ENCODE measurements at regions not wholly inside any gene's neighbourhood (a gene's known extent, or its start where the extent isn't known, plus 50 kb on each side); places are given as distances from the start of the nearest gene placed in this dataset.

DNA sequence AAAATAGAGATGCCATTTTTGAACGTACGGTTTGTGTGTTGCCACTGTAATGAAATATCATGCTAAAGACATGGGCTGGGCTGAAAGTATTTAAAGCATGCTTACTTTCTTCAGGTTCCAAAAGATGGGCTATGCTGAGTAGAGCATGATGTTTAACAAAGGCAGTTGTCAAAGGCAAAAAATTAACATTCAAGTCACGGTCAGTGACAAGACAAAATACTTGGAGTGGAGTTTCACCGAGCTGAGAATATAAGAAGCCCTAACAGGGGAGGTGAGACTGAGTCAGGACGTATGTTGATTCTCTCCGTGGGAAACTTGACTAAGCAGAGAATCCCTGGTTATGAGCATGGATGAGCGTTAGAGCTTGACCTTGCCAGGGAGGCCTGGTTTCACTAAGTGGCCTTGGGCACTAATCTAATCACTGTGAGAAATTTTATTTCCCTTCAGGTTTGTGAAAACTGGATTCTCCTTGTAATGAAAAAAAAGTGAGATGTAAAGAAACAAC lies 218.2 kb upstream of the ADAMTS9 start:
- no peak for DNase-seq

DNA sequence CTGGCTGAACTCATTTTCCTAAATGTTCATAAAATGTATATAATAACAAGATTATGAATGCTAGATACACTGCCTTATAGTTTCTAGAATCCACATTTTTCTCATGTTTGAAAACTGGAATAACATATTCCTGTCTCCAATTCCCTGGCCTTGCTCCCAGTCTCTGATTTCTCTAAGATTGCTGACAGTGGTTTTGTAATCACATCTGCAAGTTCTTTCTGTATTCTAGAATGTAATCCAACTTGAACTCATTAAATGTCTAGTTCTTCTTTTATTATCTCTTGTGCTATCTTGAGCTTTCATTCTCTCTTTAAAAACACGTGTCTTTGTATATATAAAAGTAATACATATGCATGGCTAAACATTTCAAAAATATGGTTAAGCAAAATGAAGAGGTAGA lies 215.2 kb upstream of the ADAMTS9 start:
- no peak for DNase-seq

DNA sequence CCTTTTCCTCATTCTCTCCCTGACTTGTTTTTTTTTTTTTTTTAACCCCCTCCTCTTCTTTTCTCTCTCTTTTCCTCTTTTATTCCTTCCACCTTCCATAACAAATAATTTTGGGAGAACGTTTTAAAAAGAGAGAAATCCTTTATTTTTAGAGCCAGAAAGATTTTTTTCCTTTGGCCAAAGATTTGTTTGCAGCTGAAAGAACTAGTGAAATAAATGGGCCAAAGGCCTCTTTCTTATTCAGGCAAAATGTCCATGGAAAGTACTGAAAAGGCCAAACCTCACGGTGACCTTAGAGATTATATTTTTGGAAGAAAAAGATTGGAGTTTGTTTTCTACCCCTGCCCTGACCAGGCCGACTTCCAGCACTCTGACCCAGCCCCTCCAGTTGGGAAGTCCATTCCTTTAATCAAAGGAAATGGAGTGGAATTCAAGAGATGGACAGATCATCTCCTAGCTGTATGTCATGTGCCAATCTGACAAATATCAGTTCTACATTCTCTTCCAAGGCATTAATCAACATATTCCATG lies 214.3 kb upstream of the ADAMTS9 start:
- DNase-seq: no peak

DNA sequence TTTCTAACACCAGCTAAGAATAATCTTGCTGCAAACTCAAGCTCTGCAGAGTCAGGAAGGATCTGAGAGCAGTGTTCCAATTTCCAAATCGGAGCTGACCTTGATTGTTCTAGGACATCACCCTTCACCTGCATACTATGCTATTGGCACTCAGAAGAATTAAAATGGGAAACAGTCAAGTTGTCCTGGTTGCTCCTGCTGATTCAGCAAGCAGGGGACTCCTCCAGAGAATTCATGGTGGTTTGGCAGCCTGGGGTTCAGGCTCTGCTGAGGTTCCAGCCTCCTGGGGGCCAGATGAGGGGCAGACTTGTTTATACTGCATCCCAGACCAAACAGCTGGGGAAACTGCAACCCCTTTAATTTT lies 213.7 kb upstream of the ADAMTS9 start:
- no peak for DNase-seq

DNA sequence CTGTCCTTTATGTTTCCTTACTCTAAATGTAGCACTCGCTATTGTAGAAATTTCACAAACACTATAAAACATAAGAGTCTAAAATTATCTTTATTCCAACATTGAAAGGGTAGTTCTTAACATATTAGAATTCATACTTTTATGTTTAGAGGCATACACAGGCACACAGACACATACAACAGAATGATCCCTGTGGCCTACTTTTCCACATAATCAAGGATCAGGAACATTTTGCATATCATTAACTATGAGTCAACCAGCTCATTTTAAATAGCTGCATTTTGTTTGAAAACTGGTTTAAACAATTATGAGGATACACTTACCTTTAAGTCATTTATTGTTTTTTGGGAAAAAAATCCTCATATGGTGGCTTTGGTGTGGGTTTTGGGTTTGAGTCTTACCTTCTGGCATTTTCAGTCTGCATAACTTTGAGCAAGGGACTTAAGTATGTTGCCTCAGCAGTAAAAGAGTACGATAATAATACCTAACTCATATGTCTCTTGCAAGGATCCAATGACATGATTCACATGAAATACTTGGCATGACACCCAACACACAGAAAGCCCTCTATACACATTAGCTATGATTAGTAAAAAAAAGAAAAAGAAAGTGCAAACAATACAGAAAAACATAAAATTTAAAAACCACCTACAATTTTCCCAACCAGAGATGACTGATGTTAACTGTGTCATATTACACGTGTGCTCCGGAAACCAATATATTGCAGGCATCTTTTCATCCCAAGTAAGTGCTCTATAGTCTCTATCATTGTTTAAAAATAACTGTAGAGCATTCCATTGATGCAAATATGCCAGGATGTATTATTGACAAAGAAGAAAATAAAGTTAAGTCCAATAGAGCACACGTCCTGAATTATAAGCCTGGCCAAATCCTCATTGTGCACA lies 213.1 kb upstream of the ADAMTS9 start:
- DNase-seq: no peak

DNA sequence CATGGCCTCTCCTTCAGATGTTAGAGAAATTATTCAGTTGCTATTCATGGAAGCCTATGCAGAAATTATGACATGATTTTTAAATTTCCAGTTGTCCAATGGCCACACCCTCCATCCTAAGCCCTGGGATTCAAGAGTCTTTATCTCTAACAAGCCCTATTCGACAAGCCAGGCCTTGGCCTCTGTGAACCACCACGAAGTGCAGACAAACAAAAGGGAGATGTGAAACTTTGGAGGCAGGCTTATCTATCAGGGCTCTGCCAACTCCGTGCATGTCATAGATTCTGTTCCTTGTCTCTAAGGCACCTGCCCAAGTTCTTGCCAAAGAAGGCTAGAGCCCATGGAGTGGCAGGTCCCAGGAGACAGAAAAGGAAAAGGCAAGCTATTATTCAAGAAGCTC lies 212.4 kb upstream of the ADAMTS9 start:
- DNase-seq: no peak

DNA sequence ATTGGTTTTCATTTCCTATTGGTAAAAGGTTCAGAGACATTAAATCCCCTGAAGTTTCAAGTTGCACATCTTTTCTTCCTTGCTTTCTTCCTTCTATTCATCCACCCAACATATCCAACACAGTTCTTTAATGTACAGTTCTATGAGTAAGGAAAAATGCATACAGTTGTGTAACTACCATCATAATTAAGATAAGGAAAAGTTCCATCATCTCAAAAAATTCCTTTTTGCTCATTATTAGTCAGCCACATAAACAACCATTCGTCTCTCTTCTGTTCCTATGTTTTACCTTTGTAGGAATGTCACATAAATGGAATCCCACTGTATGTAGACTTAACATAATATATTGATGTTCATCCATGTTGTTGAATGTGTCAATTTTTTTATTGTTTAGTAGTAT lies 211.1 kb upstream of the ADAMTS9 start:
- no peak for DNase-seq

DNA sequence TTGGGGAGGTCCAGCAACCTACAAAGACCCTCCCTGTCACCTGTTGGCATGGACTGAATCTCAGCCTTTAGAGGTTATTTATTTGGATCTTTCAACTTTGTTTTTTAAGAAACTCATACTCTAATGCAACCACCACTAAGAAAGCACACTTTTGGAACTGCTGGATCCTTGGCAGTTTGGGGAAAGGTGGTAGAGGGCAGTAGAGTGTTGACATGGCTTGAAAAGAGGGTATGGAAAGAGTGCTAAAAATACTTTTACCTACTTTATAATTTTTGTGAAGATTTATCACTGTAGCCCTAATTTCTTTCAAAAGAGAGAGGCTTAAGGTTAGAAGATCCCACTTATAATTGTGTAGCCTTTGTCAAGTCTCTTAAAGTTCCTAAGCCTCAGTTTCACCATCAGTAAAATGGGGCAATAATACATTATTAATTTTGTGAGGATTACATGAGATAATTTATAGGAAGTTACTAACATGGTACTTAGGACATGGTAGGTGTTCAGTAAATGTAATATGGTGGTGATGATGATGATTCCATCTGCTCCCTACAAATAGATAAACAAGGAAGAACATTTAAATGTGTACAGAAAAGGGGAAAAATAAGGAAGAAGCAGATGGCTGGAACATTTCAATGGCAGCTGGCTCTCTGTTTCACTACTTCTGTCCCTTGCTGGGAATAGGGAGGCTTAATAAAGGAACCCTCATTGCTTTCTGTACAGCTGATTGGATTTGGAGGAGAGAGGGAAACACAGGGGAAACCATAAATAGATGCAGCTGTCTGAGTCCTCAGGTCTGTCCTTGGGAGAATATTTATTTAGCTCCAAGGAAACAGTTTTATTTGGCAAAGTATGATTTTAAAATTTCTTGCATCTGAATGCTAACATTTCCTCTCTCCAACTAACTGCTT lies 208.4 kb upstream of the ADAMTS9 start:
- no peak for DNase-seq

DNA sequence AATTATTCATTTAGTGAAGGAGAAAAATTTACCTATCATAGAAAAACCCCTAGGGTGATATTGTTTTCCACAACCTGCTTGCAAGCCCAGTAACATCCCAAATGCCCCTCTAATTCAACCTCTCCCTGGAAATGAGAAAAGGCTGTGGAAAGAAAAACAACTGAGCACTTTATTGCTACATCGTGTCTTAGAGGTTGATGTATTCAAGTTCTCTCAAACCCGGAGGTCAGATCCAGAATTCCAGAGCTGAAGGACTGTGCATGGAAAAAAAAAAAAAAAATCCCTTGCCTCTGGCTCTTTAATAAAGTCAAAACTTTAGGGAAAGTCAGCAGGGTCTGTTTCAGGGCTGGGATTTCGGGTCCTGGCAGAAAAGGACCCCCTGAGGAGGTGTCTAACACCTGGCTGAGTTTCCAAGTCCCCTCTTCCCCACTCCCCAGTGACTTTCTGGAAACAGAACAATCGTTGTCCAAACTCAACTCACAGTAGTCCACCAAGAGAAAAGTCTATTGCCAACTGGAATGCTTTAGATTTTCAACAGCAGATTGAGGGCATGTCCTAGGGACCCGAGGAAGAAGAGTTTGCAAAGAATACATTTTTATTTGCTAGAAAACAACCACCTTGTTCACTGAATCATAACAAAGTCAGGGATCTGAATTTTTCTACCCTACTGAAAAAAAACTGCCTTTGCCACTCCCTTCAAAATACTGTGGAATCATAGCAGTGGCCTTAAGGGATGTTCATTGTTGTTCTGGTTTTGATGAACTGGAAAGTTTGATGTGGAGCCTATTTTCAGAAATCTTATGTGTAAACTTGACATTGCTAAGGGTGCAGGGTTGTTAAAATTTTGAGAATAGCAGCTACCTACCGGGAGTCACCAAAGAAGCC lies 207.5 kb upstream of the ADAMTS9 start:
- no peak for DNase-seq

DNA sequence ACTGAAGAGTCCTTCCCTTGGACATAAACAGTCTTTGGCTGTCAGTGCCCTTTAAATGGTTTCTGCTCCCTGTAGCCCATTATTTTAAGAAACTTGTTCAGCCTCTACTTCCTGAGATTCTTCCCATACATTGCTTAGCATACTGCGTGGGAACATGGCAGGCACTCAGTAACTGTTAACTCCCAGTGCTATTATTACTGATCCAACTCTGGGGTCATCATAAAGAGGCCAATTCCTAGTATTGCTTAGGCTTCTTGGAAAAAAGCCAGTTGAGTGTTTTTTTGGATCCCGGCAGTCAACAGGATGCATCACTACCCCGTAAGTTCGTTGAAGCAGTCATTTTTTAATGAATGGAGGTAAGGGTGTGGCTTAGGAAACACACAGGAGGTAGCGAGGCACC lies 206.2 kb upstream of the ADAMTS9 start:
- DNase-seq: no peak

DNA sequence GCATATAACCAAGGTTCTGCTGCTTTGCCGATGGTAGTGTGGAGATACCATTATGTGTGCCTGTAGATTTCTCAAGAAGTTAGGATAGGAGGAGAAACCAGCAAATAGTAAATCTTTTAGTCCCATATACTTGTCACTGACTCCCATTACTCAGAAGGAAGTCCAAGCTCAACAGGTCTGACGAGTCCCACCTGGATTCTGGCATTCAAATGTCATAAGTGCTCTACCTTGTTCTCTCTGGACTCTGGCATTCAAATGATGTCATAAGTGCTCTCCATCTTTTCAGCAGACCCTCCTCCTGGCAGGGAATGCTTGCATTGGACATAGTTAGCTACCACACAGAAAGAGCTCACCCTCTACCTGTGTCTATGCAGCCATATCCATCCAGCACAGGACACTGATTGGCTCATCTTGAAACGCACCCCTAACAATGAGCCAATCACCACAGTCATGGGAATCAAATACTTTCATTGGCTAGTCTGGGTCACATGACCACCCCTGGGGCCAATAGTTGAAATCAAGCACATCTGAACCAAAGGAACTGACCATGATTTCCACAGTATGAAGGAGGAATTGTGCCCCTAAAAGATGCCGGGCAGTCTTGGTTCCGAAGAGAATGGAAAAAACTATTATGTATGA lies 205.0 kb upstream of the ADAMTS9 start:
- no peak for DNase-seq

DNA sequence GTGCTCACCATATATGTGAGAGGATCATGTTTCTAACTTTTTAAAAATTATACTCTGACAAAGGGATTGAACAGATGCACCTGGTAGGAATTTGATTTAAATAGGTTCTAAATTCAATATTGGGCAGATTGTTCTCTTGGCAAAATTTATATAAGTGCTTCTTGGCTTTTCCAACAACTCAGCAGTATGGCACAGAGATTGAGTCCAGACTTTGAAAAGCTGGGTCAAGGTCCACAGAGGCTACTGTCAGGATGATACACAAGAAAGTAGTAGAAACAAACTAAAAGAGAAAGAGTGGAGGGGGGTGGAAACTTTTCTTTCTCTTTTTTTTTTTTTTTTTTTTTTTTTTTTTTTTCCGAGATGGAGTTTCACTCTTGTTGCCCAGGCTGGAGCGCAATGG lies 203.2 kb upstream of the ADAMTS9 start:
- DNase-seq: no peak

DNA sequence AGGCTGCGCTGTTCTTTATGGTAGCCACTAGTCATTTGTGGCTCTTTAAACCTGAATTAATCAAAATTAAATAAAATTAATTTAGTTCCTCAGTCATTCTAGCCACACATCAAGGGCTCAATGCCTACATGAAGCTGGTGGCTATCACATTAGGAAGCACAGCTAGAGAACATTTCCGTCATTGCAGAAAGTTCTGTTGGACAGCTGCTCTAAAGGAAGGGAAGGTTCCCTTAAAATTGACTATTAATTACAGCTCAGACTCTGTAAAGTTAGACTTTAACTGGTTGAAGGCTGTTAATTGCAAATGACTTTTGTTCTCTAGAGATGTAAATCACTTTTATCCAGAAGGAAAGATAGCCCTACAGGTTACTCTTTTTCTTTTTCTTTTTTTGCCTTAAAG lies 202.7 kb upstream of the ADAMTS9 start:
- no peak for DNase-seq

DNA sequence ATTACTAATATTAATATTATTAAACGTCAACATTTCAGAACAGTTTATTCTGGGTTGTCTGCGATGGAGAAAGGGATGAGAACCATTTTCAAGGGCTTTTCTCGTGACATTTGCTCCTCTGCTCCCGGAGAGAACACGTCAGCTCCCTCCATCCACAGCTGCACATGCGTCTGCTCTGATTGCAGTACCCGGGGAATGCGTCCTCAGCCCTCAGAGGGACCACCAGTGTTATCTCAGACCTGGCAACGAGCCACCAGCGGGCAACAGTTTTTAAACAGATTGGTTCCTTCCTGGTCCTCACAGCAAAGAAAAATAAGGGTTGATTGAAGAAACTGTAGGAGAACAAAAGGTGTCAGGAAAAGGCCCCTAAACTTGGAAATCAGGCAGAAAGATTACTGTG lies 202.2 kb upstream of the ADAMTS9 start:
- no peak for DNase-seq

DNA sequence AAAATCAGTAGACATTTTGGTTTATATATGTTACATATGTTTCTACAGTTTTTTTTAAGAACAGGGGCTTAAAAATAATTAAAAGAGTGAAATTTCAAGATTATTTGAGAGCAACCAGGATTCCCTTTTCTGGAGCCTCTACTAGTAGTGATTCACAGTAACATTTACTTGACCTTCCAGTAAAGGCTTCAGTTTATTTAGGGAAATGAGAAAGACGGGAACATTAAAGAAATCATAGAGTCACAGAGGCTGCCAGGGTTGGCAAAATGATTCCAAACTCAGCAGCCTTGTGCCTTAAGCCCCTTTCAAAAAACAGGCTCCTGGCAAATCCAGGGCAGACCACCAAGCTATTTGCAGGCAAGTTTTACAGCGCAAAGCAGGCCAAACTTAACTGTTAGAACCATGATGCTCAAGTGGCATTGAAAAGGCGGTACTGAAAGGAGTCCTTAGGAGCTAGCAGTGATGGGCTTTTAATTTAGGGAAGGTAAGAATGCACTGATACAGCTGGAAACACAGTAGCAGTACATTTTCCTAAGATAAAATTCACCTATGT lies 201.1 kb upstream of the ADAMTS9 start:
- no peak for DNase-seq

DNA sequence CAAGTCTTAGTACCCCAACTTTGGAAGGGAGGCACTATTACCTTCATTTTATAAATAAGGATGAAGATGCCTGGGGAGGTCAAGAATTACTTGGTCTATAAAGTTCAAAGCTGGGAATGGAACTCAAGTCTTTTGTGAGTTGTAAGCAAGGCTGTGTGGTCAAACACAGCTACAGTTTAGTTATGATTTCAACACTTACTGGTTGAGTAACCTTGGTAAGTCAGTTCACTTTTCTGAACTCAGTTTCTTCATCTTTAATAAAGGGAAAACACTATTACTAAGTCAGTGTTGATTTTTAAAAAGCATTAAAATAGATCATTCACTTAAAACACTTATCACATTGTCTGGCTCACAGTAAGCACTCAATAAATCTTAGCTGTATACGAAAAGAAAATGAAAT lies 200.4 kb upstream of the ADAMTS9 start:
- no peak for DNase-seq

DNA sequence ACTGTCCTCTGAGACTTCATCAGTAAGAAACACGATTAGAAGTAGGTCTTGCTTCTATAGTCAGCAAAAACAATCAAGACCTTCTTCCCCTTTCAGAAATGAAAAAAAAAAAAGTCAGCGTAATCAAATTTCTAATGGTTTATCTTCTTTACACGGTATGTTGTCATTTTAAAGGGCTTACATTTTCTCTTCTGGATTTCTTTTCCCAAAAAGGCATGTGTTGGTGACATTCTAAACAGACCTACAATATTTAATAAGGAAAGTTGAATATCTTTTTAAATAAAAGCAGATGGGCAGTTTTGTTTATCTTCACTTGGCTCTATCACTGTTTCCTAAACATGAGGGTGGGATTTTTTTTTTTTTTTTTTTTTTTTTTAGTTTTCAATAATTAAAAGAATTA lies 197.3 kb upstream of the ADAMTS9 start:
- DNase-seq: no peak

DNA sequence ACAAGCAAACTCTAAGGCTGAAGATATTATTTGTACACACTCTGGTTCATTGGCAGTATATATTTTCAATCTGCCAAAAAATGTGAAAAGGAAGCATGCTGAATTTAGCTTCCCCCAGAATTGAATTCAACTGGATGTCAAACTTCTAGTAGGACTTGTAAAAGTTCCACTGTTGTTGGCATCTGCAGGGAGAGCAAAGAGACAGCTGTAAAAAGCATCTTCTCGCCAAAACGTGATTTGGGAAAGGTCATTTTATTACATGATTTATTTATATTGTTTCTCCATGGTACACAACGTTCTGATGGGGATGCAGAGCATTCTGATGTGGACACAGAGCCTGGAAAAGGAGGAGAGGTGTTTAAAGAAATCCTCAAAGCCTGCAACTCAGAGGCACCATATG lies 196.7 kb upstream of the ADAMTS9 start:
- no peak for DNase-seq

DNA sequence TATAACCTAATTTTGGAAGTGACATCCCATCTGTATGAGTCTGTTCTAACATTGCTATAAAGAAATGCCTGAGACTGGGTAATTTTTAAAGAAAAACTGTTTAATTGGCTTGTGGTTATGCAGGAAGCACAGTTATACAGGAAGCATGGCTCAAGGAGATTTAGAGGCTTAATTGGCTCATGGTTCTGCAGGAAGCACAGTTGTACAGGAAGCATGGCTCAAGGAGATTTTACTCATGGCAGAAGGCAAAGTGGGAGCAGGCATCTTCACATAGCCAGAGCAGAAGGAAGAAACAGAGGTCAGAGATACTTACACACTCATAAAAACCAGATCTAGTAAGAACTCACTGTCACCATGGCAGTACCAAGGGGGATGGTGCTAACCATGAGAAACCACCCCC lies 193.1 kb upstream of the ADAMTS9 start:
- no peak for DNase-seq

DNA sequence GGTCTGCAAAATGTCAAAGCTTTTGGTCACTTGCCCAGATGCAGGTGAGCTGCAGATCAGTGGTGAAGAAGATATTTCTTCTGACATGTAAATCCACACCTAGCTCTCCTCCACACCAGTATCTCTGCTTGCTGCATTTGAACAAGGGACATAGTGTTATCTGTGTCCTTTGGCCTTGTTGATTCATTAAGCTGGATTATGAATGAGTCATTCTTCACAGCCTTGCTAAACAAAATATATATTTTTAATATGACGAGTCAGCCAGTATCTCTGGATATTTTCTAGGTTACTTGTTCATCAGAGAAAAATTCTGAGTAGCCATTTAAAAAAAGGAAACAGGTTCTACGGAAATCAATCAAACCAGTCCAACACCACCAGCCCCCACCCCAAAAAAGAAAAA lies 190.6 kb upstream of the ADAMTS9 start:
- no peak for DNase-seq

DNA sequence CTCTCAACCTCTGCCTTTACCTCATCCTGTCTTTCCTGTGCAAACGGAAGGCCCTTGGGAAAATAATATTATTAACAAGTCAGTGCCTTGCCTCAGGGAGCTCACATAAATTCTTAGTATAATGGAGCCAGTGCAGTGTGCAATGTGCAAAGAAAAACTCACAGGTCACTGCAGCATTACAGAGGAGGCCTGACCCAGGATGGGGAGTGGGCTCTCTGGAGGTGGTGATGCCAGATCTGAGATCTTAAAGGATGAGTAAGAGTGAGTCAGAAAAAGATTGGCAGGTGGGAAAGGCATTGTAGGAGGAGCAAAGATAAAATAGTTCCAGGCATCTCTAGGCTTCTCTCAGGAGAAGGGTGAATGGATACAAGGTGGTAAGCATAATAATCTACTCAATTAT lies 185.6 kb upstream of the ADAMTS9 start:
- no peak for DNase-seq

DNA sequence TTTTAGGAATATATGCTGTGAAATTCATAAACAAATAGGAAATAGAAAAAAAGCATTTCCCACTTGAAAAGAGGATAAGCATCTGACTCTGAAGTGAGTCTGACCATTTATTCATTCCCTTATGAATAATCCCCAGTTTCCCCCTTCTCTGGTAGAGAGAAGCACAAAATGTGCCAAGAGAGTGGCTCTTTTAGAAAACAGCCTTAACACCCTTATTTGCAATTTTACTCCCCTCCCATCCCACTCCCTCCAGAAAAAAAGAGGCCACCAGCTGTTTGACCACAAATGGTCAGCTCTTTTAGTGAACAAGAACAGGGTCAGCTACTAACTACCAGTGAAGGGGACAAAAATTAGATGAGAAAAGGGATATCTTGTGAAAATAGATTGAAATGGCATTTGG lies 184.5 kb upstream of the ADAMTS9 start:
- DNase-seq: no peak
